NCI-H524 (cell line): ENCODE measurements at regions not wholly inside any gene's neighbourhood (a gene's known extent, or its start where the extent isn't known, plus 50 kb on each side); places are given as distances from the start of the nearest gene placed in this dataset.
A peak's percentile ranks its signal among the peaks of the same experiment; 100 is the strongest.

Experiments used
- DNase-seq, 2 experiments: peaks; one replicate each; lab custom pipeline; 2025; lab: John Stamatoyannopoulos, UW

GRCh38 chr2:157150747-157151146, 106.8 kb upstream of the GALNT5 start:
- DNase-seq = no peak

- no peak for DNase-seq
Observed at GRCh38 chr2:157152362-157152761, 105.1 kb upstream of the GALNT5 start.

- DNase-seq = no peak
Observed at GRCh38 chr2:157155992-157156391, 101.5 kb upstream of the GALNT5 start.

- DNase-seq = no peak
Observed at GRCh38 chr2:157158111-157158510, 99.4 kb upstream of the GALNT5 start.

- DNase-seq = no peak
Observed at GRCh38 chr2:157159221-157159934, 98.1 kb upstream of the GALNT5 start.

GRCh38 chr2:157160111-157160510, 97.4 kb upstream of the GALNT5 start:
- no peak for DNase-seq

GRCh38 chr2:157164370-157164769, 93.1 kb upstream of the GALNT5 start:
- no peak for DNase-seq

GRCh38 chr2:157164891-157165290, 92.6 kb upstream of the GALNT5 start:
- no peak for DNase-seq

GRCh38 chr2:157168501-157168900, 89.0 kb upstream of the GALNT5 start:
- DNase-seq = no peak

- DNase-seq = no peak
Observed at GRCh38 chr2:157169889-157170288, 87.6 kb upstream of the GALNT5 start.

GRCh38 chr2:157170299-157170698, 87.2 kb upstream of the GALNT5 start:
- DNase-seq = no peak

GRCh38 chr2:157172239-157172638, 85.3 kb upstream of the GALNT5 start:
- DNase-seq = no peak

GRCh38 chr2:157172866-157173578, 84.5 kb upstream of the GALNT5 start:
- DNase-seq = peak in 1 of 2 experiments; percentile 28

GRCh38 chr2:157173740-157174184, 83.7 kb upstream of the GALNT5 start:
- DNase-seq = peak; percentile 77 to 93

- no peak for DNase-seq
Observed at GRCh38 chr2:157174321-157174720, 83.2 kb upstream of the GALNT5 start.

GRCh38 chr2:157176602-157177001, 80.9 kb upstream of the GALNT5 start:
- DNase-seq = no peak

- DNase-seq = no peak
Observed at GRCh38 chr2:157178874-157179273, 78.6 kb upstream of the GALNT5 start.

GRCh38 chr2:157179324-157180105, 78.0 kb upstream of the GALNT5 start:
- no peak for DNase-seq

GRCh38 chr2:157180359-157180758, 77.1 kb upstream of the GALNT5 start:
- no peak for DNase-seq

- DNase-seq = no peak
Observed at GRCh38 chr2:157181234-157181633, 76.3 kb upstream of the GALNT5 start.

- DNase-seq = peak; percentile 82 to 89
Observed at GRCh38 chr2:157182204-157182709, 75.2 kb upstream of the GALNT5 start.

- no peak for DNase-seq
Observed at GRCh38 chr2:157182834-157183396, 74.6 kb upstream of the GALNT5 start.
